ENCODE measurements at regions not wholly inside any gene's neighbourhood (a gene's known extent, or its start where the extent isn't known, plus 50 kb on each side); places are given as distances from the start of the nearest gene placed in this dataset.

GRCh38 chr9:91055845-91056244 lies 254.2 kb downstream of the SYK start:
- ChIA-PET CTCF (no interaction called here), POLR2A (ENCODE audit: unreplicated experiment) (no interaction called here)
- no peaks in the 10 kb centered on the region for H3K79me2 ChIP-seq (ENCODE audit: low read length)
- no peak overlapping the region for H3K27ac ChIP-seq (ENCODE audit: low read length)
- no peak overlapping the region for H3K4me3 ChIP-seq (ENCODE audit: low read length)
- H3K27me3 ChIP-seq (ENCODE audit: low read length): no peaks in the 10 kb centered on the region
- no peak overlapping the region for H3K4me2 ChIP-seq (ENCODE audit: low read length)
- H3K9me2 ChIP-seq (replicated peaks; ENCODE audit: low read length): no peaks in the 10 kb centered on the region
- no peaks in the 10 kb centered on the region for H3K36me3 ChIP-seq (ENCODE audit: low read depth, low read length)
- H4K20me1 ChIP-seq (ENCODE audit: low read length): no peaks in the 10 kb centered on the region
- intact Hi-C loops (cut with micrococcal nuclease): no loop called here
- H3K9ac ChIP-seq (ENCODE audit: low read length): no peak overlapping the region
- DNase-seq (no peak), ATAC-seq (no peak)
- H3K9me3 ChIP-seq (ENCODE audit: low read length): no peaks in the 10 kb centered on the region
- BruUV-seq (replicated peaks): no TSS peak
- H2AFZ ChIP-seq (ENCODE audit: low read length): no peak overlapping the region
- H3F3A ChIP-seq (ENCODE audit: low read length, unreplicated experiment): no peaks in the 10 kb centered on the region
- peaks cover 14% of the 10 kb centered on the region for H3K4me1 ChIP-seq (ENCODE audit: insufficient read depth, low read length)
- TF ChIP-seq EZH2phosphoT487 (IDR thresholded peaks at IDR 0.05; ENCODE audit: borderline replicate concordance, low read length) (no peak), EZH2 (IDR thresholded peaks at IDR 0.05; ENCODE audit: low read length, unreplicated experiment) (no peak), CTCF (conservative IDR thresholded peaks at IDR 0.05; ENCODE audit: low read depth, low read length) (no peak)

- Histone ChIP-seq H3K9ac (ENCODE audit: low read length) (no peak overlapping the region), H3K36me3 (ENCODE audit: low read depth, low read length) (no peaks in the 10 kb centered on the region), H3K9me2 (replicated peaks; ENCODE audit: low read length) (no peaks in the 10 kb centered on the region), H3K27ac (ENCODE audit: low read length) (no peak overlapping the region), H3K4me2 (ENCODE audit: low read length) (no peak overlapping the region), H4K20me1 (ENCODE audit: low read length) (no peaks in the 10 kb centered on the region), H3K9me3 (ENCODE audit: low read length) (no peaks in the 10 kb centered on the region), H2AFZ (ENCODE audit: low read length) (no peak overlapping the region), H3K4me3 (ENCODE audit: low read length) (no peak overlapping the region), H3F3A (ENCODE audit: low read length, unreplicated experiment) (no peaks in the 10 kb centered on the region), H3K79me2 (ENCODE audit: low read length) (no peaks in the 10 kb centered on the region), H3K4me1 (ENCODE audit: insufficient read depth, low read length) (peaks cover 20% of the 10 kb centered on the region), H3K27me3 (ENCODE audit: low read length) (no peaks in the 10 kb centered on the region)
- POLR2A ChIA-PET (ENCODE audit: unreplicated experiment): no interaction called here
- intact Hi-C loops (cut with micrococcal nuclease): no loop called here
- CTCF ChIA-PET: no interaction called here
- TF ChIP-seq EZH2phosphoT487 (IDR thresholded peaks at IDR 0.05; ENCODE audit: borderline replicate concordance, low read length) (no peak), CTCF (conservative IDR thresholded peaks at IDR 0.05; ENCODE audit: low read depth, low read length) (no peak), EZH2 (IDR thresholded peaks at IDR 0.05; ENCODE audit: low read length, unreplicated experiment) (no peak)
- no peak for ATAC-seq
- DNase-seq: no peak
- BruUV-seq (replicated peaks): no TSS peak
Measured at GRCh38 chr9:91056486-91056885, 254.9 kb downstream of the SYK start.

- Histone ChIP-seq H3K9me3 (ENCODE audit: low read length) (no peaks in the 10 kb centered on the region), H3K36me3 (ENCODE audit: low read depth, low read length) (no peaks in the 10 kb centered on the region), H3K4me2 (ENCODE audit: low read length) (no peak overlapping the region), H3K4me3 (ENCODE audit: low read length) (no peak overlapping the region), H3K4me1 (ENCODE audit: insufficient read depth, low read length) (peaks cover 25% of the 10 kb centered on the region), H3K9me2 (replicated peaks; ENCODE audit: low read length) (no peaks in the 10 kb centered on the region), H4K20me1 (ENCODE audit: low read length) (no peaks in the 10 kb centered on the region), H3K79me2 (ENCODE audit: low read length) (no peaks in the 10 kb centered on the region), H2AFZ (ENCODE audit: low read length) (no peak overlapping the region), H3K27me3 (ENCODE audit: low read length) (no peaks in the 10 kb centered on the region), H3K27ac (ENCODE audit: low read length) (no peak overlapping the region), H3F3A (ENCODE audit: low read length, unreplicated experiment) (no peaks in the 10 kb centered on the region), H3K9ac (ENCODE audit: low read length) (no peak overlapping the region)
- intact Hi-C loops (cut with micrococcal nuclease): no loop called here
- no TSS peak for BruUV-seq (replicated peaks)
- TF ChIP-seq EZH2phosphoT487 (IDR thresholded peaks at IDR 0.05; ENCODE audit: borderline replicate concordance, low read length): no peak
- TF ChIP-seq EZH2 (IDR thresholded peaks at IDR 0.05; ENCODE audit: low read length, unreplicated experiment): no peak
- TF ChIP-seq CTCF (conservative IDR thresholded peaks at IDR 0.05; ENCODE audit: low read depth, low read length): no peak
- ChIA-PET CTCF (no interaction called here), POLR2A (ENCODE audit: unreplicated experiment) (no interaction called here)
- DNase-seq: no peak
- no peak for ATAC-seq
Measured at GRCh38 chr9:91056917-91057316, 255.3 kb downstream of the SYK start.

All from PC-3 (cell line).